AG08396 (cell line): ENCODE measurements at regions not wholly inside any gene's neighbourhood (a gene's known extent, or its start where the extent isn't known, plus 50 kb on each side); places are given as distances from the start of the nearest gene placed in this dataset.

ENCODE experiments used
- DNase-seq: peaks from one replicate; pipeline ENCODE4 v3.0.0; 2012; ENCODE audit warnings: low spot score, mixed read lengths

DNA sequence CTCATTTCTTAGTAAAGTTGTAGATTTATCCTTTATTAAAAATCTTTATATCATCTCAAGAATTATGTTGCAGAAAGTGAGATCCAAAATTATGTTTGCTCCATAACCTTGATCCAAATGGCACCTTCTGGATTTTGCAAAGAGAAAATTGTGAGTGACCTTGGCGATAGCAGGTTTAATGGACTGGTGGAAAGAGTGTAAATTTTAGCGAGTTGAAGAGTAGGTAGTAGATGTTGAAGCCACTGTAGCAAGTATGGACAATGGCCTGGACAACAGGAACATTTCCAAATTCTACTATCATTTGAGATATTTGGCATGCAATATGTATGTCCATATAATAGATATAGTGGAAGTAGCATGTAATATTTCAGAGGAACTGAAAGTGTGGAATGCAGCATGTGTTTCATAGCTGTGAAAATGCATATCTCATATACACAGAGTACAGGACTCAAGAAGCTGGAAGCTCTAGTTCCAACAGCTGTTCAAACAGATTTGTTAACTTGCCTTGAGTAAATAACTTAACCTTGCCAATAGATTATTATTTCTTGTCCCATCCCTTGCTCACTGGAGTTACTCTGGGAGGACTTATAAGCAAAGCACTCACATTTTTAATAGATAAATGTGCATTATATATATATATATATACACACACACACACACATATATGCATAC lies 152.5 kb upstream of the TLL1 start:
- no peak for DNase-seq

DNA sequence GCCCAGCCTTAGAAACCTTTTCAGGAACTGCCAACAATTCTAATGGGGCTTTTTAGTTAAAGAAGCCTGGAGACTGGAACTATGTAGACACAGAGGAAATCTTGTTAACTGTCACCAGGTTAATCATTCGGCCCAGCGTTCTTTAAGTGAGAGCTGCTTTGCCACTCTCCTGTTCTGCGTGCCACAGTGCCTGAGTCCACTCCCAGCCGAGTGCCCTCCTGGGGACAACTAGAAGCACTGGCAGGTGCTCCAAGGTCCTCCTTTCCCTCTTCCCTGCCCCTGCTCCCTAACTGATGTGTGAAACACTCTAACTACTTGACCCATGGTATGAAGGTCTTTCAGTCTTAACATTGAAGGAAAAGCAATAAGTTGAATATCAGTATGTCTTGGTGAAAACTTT lies 151.2 kb upstream of the TLL1 start:
- DNase-seq: no peak

DNA sequence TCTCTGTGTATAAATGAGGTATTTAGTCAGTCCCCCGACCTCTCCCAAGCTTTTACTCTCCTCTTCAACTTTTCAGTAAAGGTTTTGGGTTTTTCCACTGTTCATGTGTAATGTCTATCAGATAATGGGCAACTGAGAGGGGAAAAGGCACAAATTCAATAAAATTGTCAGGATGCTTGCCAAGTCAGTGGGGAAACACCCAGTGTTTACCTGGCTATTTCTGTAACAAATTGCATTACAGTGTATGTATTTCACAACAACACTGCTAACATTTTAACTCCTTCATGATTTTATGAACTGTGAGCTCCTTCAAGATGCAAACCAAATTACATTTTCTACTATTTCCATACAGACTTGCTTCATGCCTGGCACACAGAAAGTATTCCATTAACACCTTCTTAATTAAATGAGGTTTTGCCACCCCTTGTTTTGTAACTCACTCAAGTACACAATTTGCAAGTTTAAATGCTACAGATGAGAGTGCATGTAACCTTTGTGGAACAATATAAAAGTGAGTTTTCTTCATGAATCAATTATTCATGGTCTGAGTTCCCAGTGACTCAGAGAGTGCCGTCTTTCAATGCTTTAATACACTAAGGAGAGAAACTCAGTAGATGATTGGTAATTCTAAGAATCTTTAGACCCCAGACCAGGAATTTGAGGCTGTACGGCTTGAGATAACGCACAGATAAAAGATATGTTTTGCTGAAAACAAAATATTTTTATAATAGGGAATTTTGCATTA lies 149.8 kb upstream of the TLL1 start:
- DNase-seq: no peak

DNA sequence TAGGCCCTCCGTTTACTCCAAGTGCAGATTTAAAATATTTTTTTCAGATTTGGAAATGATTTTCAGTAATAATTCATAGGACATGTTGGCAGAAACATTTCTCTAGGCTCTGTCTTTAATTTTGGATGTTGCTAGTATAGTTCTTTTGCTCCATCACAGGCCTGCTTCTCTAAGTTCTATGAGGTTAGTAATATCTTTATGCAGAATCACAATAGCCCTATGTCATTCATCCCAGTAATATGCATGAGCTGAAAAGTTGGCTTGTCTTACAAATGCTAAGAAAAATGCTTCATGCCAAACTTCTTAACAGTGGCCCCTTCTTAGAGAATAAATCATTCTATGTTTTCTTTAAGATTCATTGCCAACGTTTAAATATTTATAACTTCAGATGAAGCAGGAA lies 148.3 kb upstream of the TLL1 start:
- no peak for DNase-seq

DNA sequence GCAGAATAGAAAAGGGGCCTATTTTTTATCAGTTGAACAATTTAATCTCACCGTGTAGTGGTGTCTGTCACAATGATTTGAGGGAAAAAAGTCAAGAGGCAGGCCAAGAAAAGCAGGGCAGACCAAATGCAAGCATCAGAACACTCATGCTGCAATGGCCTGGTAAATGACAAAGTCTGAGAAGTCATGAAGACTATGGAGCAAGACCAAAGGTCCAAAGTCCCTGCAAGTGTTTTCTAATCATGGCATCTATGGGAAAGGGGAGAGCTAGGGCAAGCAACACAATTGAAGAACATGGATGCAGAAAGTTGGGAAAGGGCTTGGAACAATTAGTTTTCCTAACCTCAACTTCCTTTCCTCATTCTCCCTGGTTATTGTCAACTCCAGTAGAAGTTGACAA lies 147.7 kb upstream of the TLL1 start:
- no peak for DNase-seq

DNA sequence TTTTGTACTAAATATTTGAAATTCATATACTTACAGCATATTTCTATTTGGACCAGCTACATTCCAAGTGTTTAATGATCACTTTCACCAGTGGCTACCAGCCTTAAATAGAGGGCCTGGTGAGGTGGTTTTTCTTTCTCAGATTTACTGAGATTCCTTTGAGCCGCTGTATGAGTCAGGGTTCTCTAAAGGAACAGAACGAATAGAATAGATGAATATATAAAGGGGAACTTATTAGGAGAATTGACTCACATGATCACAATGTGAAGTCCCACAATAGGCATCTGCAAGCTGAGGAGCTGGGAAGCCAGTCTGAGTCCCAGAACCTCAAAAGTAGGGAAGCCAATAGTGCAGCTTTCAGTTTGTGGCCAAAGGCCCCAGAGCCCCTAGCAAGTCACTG lies 146.2 kb upstream of the TLL1 start:
- no peak for DNase-seq

DNA sequence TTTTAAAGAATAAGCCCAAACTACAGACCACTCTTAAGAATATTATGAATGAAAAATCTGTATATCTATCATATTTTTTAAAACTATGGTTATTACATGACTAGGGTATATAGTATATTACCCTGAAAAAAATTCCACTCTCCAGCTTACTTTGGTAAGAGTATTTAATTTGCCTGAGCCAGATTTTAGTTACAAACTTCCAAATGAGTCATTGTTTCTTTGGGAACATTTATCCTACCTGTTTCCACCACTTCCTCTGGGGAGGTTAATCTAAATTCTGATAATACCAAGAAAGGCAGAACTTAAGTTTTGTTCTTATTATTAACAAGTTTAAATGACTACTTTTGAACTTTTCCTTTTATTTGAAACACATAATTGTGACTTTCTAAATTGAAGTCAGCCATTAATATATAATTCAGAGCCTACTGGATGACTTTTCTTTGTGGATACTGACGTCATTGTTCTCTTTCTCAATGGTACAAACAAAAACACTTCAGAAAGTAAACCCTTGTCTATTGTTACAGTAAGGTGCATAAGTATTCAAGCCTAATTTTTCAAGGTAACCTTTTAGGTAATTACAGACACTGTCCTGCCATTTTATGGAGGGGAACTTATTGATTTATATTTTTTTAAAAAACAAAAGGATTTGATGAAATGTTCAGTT lies 135.6 kb upstream of the TLL1 start:
- DNase-seq: no peak

DNA sequence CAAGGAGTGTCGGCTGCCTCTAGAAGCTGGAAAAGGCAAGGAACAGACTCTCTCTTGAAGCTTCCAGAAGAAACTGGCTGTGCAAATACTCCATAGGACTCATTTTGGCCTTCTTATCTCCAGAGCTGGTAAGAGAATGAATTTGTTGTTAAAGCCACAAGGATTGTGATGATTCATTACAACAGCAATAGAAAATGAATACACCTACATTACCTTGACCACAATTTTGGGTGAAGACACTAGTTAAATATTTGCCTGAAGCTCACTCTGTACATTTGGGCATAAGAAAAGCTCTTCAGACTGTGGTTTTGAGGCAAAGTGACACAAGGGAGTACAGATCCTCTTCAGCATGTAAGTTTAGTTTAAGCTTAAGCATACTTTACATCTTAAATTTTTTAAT lies 134.5 kb upstream of the TLL1 start:
- DNase-seq: no peak

DNA sequence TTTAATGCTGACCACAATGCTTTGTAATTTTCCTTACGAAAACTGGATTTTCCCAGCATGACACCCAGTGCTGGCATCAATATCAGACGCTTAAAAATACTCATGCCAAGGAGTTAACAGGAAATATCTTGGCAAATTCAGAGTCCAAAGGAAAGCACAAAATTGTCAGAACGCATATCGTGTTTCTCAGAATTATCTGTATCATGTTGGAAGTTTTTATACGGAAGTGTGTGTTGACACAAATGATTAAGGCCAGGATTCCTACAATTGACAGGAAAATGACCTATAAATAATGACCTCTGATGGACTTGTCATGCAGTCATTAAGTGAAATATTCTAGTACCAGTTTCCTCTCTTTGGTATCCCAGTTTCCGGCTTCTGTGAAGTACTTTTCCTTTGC lies 132.1 kb upstream of the TLL1 start:
- DNase-seq: no peak

DNA sequence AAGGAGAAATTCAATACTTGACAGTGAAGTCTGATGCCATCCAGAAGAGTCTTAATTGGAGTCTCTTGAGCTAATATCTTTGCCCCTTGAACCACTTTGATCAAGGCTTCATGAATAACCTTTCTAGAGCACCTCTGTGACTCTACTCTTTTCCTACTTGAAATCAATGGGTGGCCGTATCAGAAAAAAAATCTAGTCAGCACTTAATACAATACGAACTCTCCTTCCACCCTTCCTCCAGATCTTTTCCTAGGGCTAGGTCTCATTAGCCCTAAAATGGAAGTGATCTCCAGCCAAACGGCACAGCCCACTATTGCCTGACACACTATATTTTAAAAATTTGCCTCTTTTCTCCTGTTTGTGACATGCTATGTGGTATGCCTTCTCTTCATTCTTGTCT lies 129.6 kb upstream of the TLL1 start:
- no peak for DNase-seq

DNA sequence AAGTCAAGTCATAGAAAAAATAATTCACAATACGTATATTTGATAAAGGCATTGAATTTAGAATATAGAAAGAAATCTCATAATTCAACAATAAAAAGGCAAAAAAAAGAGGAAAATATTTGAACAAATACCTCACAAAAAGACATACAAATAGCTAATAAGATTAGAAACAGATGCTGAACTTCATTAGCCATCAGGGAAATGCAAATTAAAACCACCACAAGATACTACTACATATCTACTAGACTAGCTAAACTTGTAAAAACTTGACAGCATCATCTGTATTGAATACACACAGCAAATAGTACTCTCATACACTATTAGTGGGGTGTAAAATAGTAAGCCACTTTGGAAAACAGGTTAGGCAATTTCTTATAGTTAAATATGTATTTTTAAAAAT lies 128.7 kb upstream of the TLL1 start:
- no peak for DNase-seq

DNA sequence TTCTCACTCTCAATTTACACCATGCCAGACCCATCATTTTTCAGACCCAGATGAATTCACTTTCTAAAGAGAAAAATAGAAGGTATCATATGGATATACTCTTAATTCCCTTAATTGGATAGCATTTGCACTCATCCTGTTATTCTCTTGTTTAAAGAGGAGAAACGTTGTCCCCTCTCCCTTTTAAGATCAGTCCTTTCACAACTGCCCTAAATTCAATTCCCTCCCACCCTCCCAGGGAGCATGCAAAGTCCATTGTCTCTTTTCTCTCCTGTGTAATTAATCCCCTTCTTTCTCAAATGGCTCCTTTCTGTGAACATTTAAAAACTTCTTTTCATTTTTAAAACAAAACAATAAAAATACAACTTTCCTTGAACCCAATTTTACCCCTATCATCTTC lies 124.7 kb upstream of the TLL1 start:
- DNase-seq: no peak

DNA sequence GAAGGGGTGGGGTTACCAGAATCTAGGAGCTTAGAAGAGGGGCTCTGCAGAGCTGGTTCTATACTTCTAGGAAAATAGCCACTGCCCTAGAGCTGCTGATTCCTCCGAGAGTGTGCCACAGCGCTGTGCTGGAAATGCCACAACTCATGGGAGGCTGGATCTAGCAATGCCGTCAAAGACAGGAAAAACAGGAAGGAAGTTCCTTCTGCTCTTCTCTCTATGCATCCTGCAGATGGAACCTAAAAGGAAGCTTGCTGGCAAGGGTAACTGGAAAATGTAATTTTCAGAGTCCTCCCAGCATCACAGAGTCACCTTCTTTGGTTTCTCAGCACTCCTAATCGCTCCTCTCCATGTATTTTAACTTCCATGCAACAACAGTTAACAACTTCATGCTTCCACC lies 121.2 kb upstream of the TLL1 start:
- DNase-seq: no peak

DNA sequence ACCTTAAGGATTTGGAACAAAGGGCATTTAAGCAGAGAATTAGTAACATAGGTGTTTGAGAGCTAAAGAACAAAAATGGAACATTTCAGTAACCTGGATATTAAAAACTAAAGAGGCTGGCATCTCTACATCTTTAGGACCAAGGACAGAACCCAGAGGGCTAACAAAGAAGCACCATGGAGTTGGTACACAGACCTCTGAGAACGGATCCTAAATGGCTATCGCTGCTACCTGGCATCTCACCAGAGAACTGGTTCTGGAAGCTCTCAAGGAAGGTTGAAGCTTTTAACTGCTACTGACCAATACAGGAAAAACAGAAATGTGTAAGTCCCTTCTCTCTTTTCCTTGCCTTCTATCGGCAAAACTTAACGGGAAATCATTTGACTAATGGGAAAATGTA lies 118.4 kb upstream of the TLL1 start:
- no peak for DNase-seq

DNA sequence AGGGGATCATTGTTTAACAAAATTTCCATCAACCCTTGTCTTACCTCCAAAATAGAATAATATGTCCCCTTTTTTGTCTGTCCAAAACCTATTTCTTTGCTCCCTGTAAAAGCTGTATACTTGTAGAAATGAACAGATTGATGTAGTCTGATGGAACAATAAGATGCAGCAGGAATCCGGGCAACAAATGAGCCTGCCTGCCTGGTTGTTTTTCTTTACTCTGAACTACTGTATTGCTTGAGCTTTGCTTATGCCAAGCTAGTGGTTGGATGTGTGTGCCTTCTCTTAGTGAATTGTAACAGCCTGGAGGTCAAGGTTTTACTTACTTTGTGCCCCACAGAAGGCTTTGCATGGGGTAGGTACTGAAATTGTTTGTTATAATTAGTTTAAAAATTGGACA lies 116.2 kb upstream of the TLL1 start:
- DNase-seq: no peak

DNA sequence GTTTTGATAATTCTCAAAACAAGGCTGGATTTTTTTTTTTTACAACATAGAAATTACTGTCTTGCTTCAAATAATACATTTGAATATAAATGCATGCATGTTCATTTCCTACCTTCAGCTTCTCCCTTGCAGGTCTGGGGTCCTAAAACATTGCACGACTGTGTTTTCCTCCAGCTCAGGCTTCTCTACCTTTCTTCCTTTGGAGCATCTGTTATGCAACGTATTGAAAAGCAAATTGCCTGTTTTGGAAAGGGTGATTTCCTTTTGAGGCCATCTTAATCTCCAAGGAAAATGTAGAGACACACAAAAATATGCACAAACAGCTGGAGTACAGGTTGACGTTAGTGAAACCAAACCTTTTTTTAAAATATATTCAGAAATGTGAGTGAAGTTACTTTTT lies 115.6 kb upstream of the TLL1 start:
- no peak for DNase-seq

DNA sequence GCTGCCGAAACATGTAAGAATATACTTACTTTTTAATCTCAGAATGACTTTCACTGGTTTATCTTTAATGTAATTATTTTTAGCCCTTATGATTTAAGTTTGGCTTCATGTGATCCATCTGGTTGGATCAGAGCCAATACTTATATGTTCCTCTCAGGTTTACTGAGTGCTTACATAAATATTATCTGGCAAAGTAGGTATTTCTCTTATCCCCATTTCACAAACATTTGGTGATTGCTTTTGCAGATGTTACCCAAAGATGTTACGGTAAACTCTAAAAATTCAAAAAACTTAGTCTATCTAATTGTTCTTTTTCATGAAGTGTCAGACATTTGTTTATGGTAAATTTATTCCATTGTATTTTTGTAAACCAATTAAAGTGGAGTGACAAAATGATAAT lies 115.0 kb upstream of the TLL1 start:
- no peak for DNase-seq

DNA sequence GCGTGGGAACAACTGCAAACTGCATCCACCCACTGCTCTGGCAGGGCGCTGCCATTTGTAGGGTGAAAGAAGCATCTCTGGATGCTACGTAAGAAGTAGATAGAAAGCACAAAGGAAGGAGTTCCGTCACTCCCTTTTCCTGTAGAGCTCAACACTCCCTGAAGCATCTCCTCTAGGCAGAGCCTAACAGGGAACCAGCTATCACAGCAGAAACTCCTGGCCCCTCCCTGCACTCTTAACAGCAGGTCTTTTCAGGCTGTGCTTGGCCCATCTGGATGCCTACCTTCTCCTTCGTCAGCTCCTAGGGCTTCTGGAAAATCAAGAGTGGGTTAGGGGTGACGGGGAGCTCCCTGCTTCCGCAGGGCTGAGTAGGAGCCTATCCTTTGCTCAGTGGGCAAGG lies 112.9 kb upstream of the TLL1 start:
- DNase-seq: no peak

DNA sequence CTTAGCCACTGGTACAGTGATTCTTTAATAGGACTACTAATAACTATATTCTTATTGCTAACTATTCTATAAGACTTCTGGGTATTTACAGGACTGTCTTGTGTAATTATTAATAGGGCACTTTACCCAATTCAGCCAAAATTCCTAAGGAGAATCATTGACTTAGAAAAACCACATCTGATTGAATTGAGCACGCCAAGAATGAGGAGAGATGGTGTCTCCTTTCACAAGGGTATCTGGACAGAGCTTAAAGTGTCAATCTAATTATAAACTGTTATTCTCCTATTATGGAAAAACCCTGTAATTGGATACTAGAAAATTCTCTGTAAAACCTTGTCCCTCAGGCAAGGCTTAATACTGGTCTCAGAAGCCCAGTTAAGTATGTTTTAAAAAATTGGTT lies 111.1 kb upstream of the TLL1 start:
- no peak for DNase-seq

DNA sequence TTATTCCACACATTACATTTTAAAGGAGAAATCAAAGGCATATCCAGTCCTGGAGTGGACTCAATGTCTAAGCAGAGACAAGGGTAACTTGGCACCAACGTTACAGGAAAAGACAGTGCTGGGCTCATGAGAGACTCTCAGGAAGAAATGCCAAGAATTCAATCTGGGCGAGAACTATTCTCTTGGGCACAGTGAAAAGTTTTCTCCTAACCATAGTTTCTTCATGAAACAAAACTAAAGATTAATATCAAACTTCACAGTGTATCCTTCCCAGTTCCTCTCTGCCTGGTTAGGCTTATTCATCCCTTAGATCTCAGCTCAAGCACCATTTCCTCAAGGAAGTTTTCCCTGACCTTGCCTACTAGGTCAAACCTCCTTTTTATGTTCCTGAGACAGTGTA lies 109.4 kb upstream of the TLL1 start:
- DNase-seq: no peak

DNA sequence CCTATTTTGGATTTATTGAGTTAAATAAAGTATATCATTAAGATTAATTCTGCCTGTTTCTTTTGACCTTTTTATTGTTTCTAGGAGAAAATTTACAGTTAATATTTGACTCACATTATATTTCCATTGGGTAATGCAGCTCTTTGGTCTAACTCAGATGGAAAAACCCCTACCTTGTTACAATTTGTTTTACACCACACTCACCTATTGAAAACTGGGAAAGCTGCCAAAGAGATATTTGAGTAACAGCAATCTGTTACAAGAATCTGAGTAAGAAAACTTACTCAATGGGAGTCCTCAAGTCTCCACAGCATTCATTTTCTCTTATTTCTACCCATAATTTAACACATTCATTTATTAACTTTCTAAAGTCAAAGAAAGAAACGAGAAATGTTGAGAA lies 108.0 kb upstream of the TLL1 start:
- no peak for DNase-seq

DNA sequence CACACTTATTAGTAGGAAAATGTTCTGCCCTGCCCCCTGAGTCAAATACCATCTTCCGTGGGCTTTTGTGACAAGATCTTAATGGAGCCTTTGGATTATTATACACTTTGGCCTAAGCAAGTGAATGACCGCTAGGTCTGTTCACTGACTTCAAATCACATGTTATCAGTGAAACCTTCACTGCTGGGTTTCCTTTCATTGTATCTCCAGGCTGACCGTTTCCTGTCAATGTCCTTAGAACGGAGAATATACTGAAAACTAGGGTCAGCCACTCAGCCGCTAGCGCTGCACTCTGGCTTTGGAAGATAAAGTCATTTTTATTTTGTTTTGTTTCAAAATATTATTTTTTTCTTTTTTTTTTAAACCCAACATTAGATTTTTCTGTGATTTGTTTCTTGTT lies 107.0 kb upstream of the TLL1 start:
- no peak for DNase-seq

DNA sequence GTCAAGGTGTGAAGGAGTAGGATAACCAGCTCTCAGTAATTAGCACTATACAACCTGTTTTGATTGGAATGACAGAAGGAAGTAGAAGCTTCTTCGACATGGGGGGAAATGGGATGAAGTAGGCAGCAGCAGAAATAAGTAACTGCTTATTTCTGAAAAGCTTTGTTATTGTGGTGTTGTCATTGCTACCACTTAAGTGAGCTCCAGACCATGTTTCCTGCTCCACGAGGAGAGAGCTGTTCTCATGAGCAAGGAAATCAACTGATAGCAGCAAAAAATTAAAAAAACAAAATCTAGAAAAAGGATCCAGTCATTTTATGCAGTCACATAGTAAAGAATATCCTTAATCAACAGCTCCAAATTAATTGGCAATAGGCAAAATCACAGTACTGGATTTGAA lies 106.1 kb upstream of the TLL1 start:
- no peak for DNase-seq

DNA sequence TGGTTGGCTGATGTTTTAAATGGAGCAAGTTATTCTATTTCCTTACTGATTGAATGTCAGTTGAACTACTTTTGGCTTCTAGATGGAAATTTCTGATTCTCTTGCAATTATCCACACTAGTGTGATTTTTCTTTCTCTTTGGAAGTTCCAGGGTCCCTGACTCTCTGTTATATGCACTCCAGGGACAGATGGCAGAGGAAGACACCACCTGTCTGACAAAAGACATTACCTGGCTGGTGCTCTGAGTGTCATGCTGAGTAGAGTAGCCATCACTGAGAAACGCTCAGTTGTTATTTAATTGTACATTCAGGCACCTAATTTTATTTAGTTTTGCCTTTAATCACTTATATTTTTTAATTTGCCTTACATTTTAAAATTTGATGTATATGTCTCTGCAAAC lies 105.4 kb upstream of the TLL1 start:
- DNase-seq: no peak
